NT2/D1 (cell line): ENCODE measurements at regions not wholly inside any gene's neighbourhood (a gene's known extent, or its start where the extent isn't known, plus 50 kb on each side); places are given as distances from the start of the nearest gene placed in this dataset.

ENCODE experiments used
- DNase-seq: peaks from one replicate; pipeline ENCODE4 v3.0.0-alpha.2; 2011; ENCODE audit warnings: low read depth, low spot score
- H3K27me3 ChIP-seq: 2 replicates; pipeline ENCODE4 v1.6.0; 2011; ENCODE audit warnings: mild to moderate bottlenecking; ENCODE audit not compliant: insufficient read length, insufficient read depth
- H3K36me3 ChIP-seq: 2 replicates; pipeline ENCODE4 v1.6.1; 2011; ENCODE audit warnings: mild to moderate bottlenecking, low read length, mixed read lengths; ENCODE audit not compliant: insufficient read depth, insufficient read length
- H3K4me1 ChIP-seq: 2 replicates; pipeline ENCODE4 v1.5.1; 2011; ENCODE audit not compliant: insufficient read depth, insufficient read length
- H3K4me3 ChIP-seq: 2 replicates; pipeline ENCODE4 v1.5.1; 2011; ENCODE audit warnings: low read depth; ENCODE audit not compliant: insufficient read length
- H3K9ac ChIP-seq: 2 replicates; pipeline ENCODE4 v1.6.0; 2011; ENCODE audit warnings: low read depth; ENCODE audit not compliant: insufficient read length
- H3K9me3 ChIP-seq: 2 replicates; pipeline ENCODE4 v1.5.1; 2011; ENCODE audit warnings: mild to moderate bottlenecking, low read length; ENCODE audit not compliant: insufficient read depth
- SUZ12 ChIP-seq: IDR thresholded peaks from 2 replicates; pipeline ENCODE4 v1.6.1; 2011; ENCODE audit not compliant: insufficient read length, insufficient read depth; ENCODE audit errors: extremely low read depth
- YY1 ChIP-seq: IDR thresholded peaks from 2 replicates; pipeline ENCODE4 v1.6.1; 2011; ENCODE audit not compliant: insufficient read length, insufficient read depth
- ZNF274 ChIP-seq: IDR thresholded peaks from 2 replicates; pipeline ENCODE4 v1.6.1; 2011; ENCODE audit warnings: mild to moderate bottlenecking, low read depth, low read length

DNA sequence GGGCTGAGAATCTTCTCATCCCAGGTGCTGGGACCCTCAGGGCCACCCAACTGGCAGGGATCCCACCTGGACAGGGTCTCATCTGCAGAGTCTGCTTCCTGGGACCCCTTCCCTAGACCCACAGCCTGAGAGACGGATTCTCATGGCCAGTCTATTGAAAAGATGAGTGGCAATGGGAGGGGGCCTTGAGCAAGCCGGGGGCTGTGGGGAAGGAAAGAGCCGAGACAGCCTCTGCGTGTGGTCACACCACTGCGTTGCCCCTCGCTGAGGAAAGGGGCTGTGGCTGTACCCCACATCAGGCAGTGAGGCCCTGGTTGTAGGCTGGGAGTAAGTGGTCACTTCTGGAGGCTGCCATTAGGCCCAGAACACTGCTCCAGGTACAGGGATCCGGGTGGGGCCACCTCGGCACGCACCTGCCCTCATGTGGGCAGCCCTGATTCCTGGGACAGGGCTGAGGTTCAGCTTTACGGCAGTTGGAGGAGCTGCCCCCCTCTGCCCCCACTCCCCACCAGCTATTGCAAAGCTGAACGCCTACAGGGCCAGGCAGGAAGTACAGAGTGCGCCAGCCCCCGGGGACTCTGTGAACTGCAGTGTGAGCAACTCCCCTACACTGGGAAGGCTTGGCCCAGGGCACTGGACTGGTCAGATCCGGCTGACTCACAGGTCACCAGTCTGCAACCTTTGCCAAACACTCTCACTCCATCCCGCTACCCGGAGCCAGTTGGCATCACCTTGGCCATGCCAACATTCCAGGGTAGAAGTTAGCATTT is 106.9 kb downstream of the RIPK4 start:
- Histone ChIP-seq H3K27me3 (no peaks in the 10 kb centered on the region), H3K9me3 (no peaks in the 10 kb centered on the region), H3K4me1 (peaks cover 9% of the 10 kb centered on the region), H3K36me3 (no peaks in the 10 kb centered on the region), H3K9ac (no peak overlapping the region), H3K4me3 (no peak overlapping the region)
- TF ChIP-seq ZNF274: no peak
- no peak for DNase-seq

DNA sequence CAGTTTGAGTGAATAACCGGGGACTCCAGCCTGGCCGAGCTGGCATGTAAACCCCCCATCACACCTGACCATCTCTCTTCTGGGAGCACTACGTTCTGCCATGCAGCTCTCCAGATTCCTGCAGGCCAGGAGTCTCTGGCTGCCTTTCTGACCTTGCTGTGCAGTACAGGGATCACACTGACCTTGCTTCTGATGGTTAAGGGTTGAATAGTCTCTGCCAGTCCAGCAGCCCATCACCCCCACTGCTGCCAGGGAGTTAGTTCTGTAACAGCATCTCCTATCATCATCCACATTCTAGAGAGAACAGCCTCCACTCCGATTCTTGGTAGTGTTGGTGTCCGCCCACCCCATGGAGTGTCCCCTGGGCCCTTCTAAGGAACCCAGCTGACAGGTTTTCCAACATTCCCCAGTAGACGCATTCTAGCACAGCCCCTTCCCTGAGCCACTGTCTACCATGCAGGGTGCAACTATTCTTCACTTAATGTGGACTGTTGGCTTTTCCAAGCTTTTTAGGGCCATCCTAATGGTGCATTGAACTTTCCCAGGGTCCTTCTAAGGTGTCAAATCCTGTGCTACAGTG is 109.8 kb downstream of the RIPK4 start:
- no peak for DNase-seq
- Histone ChIP-seq H3K9me3 (peaks cover 9% of the 10 kb centered on the region; the same call in 1 of the 2 replicates), H3K36me3 (no peaks in the 10 kb centered on the region), H3K9ac (no peak overlapping the region), H3K4me3 (no peak overlapping the region), H3K27me3 (no peaks in the 10 kb centered on the region), H3K4me1 (peaks cover 6% of the 10 kb centered on the region)
- TF ChIP-seq YY1: no peak
- no peak for TF ChIP-seq ZNF274
- no peak for TF ChIP-seq SUZ12

DNA sequence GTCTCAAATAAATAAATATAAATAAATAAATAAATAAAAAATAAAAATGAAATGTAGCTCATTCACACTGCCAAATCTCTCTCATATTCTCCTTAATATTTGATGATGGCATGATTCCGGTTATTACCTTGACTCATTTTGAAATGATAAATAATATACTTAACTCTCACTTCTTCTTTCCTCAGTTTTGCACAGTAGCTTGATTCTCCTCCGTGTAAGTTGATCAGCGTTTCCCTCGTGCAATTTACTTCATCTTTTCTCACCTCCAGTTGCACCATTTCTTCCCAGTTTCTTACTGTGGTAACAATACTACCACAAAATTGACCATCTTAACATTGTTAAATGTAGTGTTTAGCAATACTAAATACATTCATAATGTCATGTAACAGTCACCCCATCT is 111.6 kb downstream of the RIPK4 start:
- no peaks in the 10 kb centered on the region for H3K27me3 ChIP-seq

DNA sequence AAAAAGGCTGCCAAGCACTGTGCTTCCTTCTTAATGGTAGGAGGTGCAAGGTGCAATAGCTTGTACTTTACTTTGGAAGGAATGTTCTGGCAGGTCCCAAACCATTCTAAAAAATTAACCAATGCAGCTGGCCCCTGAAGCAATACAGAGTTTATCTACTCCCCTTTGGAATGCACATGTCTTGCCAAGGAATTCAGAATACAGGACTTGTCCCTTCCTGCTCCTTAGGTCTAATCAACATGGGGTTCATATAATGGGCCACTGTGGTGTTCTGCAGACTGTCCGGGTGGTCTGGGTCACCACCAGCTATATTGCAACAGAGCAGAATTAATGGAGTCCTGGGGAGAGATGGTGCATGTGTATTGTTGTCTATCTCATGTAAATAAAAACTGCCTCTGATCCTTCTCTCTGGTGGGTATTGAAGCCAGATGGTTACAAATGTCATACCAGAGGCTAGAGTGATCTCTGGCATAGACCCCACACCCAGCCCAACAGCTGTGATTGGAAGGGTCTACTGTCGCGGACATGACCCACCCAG is 112.8 kb downstream of the RIPK4 start:
- TF ChIP-seq ZNF274 (no peak), YY1 (no peak), SUZ12 (no peak)
- DNase-seq: no peak

More for the DNA sequence above, 111.6 kb downstream of the RIPK4 start:
- DNase-seq: no peak
- H3K9me3 ChIP-seq: peaks cover 9% of the 10 kb centered on the region; the same call in 1 of the 2 replicates
- H3K9ac ChIP-seq: no peak overlapping the region
- H3K4me3 ChIP-seq: no peak overlapping the region
- H3K4me1 ChIP-seq: peaks cover 6% of the 10 kb centered on the region
- no peak for TF ChIP-seq SUZ12
- no peak for TF ChIP-seq YY1
- TF ChIP-seq ZNF274: no peak
- no peaks in the 10 kb centered on the region for H3K36me3 ChIP-seq

DNA sequence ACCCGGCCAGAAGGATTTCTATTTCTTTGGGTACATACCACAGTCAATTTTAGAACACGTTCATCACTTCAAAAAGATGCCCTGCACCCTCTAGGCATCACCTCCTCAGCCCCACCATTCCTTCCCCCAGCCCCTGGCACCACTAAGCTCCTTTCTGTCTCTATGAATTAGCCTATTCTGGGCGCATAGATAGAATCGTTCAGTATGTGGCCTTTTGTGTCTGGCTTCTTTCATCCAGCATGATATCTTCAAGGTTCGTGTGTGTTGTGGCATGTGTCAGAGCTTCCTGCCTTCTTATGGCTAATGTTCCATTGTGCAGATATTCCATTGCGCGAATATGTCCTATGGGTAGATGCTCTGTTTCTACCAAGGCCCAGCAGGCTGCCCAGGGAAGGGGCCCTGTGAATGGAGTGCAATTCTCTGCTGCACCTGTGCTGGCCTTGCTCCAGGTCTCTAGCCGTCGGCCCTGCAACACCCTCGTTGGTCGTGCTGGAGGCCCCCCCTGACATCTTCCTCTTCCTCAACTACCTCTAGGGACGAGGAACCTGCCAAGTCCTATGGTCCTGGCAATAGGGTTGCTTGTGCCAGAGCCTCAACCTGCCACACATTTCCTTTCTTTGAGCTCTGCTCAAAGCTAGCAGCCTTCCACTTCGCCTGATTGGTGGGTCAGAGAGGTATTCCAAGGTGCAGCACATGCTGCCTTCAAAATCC is 113.5 kb downstream of the RIPK4 start:
- TF ChIP-seq ZNF274: no peak
- TF ChIP-seq YY1: no peak
- TF ChIP-seq SUZ12: no peak
- DNase-seq: no peak
- Histone ChIP-seq H3K9me3 (peaks cover 9% of the 10 kb centered on the region; the same call in 1 of the 2 replicates), H3K27me3 (no peaks in the 10 kb centered on the region), H3K36me3 (no peaks in the 10 kb centered on the region), H3K9ac (no peak overlapping the region), H3K4me1 (peaks cover 3% of the 10 kb centered on the region), H3K4me3 (no peak overlapping the region)

More for the DNA sequence above, 112.8 kb downstream of the RIPK4 start:
- peaks cover 3% of the 10 kb centered on the region for H3K4me1 ChIP-seq
- no peaks in the 10 kb centered on the region for H3K27me3 ChIP-seq
- H3K4me3 ChIP-seq: no peak overlapping the region
- H3K9me3 ChIP-seq: peaks cover 9% of the 10 kb centered on the region; the same call in 1 of the 2 replicates
- H3K36me3 ChIP-seq: no peaks in the 10 kb centered on the region
- H3K9ac ChIP-seq: no peak overlapping the region

DNA sequence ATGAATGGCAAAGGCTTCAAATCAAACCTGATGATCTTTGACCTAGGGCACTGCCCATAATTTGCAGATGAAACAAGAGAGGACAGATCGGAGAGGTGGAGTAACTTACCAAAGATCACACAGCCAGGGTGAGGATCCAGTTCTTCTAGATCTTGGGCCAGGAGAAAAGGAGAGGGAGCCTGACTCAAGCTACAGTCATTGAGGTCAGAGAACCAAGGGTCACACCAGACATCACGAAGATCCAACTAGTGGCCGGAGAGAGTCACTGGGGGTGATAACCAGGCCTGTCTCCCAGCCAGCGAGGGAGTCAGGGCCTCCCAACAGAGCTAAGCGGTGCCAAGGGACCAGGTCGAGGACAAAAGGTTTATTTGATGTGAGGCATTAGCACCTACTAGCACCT is 115.0 kb downstream of the RIPK4 start:
- no peak for DNase-seq
- H3K36me3 ChIP-seq: no peaks in the 10 kb centered on the region
- H3K4me3 ChIP-seq: no peak overlapping the region
- TF ChIP-seq ZNF274: no peak
- no peak for TF ChIP-seq SUZ12
- TF ChIP-seq YY1: no peak
- H3K9me3 ChIP-seq: peaks cover 9% of the 10 kb centered on the region; the same call in 1 of the 2 replicates
- peaks cover under 1% of the 10 kb centered on the region for H3K4me1 ChIP-seq
- H3K9ac ChIP-seq: no peak overlapping the region
- H3K27me3 ChIP-seq: no peaks in the 10 kb centered on the region

DNA sequence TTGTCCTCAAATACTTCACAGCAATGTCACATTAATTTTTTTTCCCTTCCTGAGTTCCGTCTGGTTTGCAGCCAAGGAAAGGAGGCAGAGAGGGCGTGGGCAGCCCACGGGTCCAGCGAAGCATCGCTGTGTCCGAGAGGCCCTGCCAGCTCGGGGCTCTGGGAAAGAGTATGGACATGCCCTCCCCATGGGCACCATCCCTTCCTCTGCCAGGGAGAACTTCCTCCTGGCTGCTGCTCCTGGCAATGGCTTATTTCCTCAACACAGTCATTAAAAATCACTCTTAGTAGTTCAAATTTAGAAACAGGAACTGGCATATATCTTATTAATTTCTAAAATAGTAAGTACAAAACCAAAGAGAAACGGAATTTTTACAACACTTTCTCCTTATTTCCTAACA is 115.4 kb downstream of the RIPK4 start:
- H3K9me3 ChIP-seq: peaks cover 9% of the 10 kb centered on the region; the same call in 1 of the 2 replicates
- no peaks in the 10 kb centered on the region for H3K36me3 ChIP-seq
- no peak for DNase-seq
- no peaks in the 10 kb centered on the region for H3K4me1 ChIP-seq
- TF ChIP-seq SUZ12 (no peak), ZNF274 (no peak), YY1 (no peak)
- no peak overlapping the region for H3K9ac ChIP-seq
- H3K27me3 ChIP-seq: no peaks in the 10 kb centered on the region
- no peak overlapping the region for H3K4me3 ChIP-seq
